ENCODE measurements at regions not wholly inside any gene's neighbourhood (a gene's known extent, or its start where the extent isn't known, plus 50 kb on each side); places are given as distances from the start of the nearest gene placed in this dataset.
A peak's percentile ranks its signal among the peaks of the same experiment; 100 is the strongest.

DNA sequence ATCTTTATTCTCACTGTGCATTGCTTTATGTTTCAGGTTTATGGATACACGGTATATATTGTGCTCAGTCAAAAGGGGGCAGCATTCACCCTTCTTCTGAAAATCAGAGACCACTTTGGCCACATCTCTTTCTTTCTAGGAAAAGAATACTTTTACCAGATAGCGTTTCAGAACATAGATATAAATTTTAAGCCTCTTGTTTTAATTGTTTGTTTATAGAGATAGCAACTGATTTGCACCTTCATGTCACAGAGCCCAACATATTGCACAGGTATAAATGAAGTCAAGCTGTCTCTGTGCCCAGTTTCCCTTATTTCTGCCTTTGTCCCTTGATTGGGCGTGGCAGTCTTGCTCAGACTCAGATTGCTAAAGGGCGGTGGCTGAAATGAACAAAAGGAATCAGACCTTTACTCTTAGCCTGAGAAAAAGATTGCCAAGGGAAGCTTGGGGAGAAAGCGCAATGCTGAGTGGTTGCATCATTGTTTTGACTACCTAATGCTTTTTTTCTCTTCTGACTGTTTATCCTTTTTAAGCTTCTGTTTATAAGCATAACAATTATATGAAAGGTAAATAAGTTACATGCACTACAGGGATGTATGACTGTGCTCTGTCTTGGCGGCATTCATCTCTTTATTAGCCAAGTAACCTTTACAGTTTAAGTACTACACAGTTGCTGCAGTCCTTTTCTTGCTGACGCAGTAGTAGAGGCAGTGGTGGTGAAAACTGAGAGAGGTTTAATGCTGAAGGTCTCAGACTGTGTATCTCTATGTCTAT is 70.8 kb upstream of the ZBTB20 start:
- TF ChIP-seq, protein P1, sequence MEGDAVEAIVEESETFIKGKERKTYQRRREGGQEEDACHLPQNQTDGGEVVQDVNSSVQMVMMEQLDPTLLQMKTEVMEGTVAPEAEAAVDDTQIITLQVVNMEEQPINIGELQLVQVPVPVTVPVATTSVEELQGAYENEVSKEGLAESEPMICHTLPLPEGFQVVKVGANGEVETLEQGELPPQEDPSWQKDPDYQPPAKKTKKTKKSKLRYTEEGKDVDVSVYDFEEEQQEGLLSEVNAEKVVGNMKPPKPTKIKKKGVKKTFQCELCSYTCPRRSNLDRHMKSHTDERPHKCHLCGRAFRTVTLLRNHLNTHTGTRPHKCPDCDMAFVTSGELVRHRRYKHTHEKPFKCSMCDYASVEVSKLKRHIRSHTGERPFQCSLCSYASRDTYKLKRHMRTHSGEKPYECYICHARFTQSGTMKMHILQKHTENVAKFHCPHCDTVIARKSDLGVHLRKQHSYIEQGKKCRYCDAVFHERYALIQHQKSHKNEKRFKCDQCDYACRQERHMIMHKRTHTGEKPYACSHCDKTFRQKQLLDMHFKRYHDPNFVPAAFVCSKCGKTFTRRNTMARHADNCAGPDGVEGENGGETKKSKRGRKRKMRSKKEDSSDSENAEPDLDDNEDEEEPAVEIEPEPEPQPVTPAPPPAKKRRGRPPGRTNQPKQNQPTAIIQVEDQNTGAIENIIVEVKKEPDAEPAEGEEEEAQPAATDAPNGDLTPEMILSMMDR (IDR thresholded peaks at IDR 0.05 in 8 of 11, conservative IDR thresholded peaks at IDR 0.05 in 3 of 11) = peak in 9 of 11 experiments; percentile 17 to 75 (median 57)
- no peak for TF ChIP-seq POLR2A (IDR thresholded peaks at IDR 0.05)

Data from spleen (tissue), 7 donors.